ENCODE measurements at regions not wholly inside any gene's neighbourhood (a gene's known extent, or its start where the extent isn't known, plus 50 kb on each side); places are given as distances from the start of the nearest gene placed in this dataset.

DNA sequence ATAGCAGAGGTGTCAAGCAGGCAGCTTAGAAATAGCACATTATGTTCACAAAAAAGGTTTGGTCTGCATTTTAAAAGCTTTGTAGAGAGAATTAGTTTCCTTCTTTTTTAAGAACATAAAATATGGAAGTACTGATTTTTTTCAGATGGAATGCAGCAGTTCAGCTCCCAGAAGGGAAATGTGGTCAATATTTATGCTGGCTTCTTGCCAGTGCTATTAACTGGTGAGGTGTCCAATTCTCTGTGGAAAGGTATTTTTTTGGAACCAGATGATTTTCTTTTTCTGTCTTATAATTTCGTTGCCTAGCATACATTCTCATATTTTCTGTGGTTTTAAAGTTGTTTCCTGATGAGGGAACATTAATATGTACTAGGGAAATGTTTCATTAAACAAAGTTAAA, 211.4 kb upstream of the ZNF385D start:
- TF ChIP-seq, protein P1, sequence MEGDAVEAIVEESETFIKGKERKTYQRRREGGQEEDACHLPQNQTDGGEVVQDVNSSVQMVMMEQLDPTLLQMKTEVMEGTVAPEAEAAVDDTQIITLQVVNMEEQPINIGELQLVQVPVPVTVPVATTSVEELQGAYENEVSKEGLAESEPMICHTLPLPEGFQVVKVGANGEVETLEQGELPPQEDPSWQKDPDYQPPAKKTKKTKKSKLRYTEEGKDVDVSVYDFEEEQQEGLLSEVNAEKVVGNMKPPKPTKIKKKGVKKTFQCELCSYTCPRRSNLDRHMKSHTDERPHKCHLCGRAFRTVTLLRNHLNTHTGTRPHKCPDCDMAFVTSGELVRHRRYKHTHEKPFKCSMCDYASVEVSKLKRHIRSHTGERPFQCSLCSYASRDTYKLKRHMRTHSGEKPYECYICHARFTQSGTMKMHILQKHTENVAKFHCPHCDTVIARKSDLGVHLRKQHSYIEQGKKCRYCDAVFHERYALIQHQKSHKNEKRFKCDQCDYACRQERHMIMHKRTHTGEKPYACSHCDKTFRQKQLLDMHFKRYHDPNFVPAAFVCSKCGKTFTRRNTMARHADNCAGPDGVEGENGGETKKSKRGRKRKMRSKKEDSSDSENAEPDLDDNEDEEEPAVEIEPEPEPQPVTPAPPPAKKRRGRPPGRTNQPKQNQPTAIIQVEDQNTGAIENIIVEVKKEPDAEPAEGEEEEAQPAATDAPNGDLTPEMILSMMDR (IDR thresholded peaks at IDR 0.05), result no peak
- no peak for TF ChIP-seq POLR2A (IDR thresholded peaks at IDR 0.05)
